Endothelial cell of umbilical vein (primary cell): ENCODE measurements at regions not wholly inside any gene's neighbourhood (a gene's known extent, or its start where the extent isn't known, plus 50 kb on each side); places are given as distances from the start of the nearest gene placed in this dataset.

ENCODE experiments used
- BruUV-seq: library from RNA; stranded (reverse); fragments of 400-500 nt; replicated peaks from 2 replicates; lab custom pipeline; 2021; lab: Mats Ljungman, UMichigan
- CTCF ChIA-PET: fragments of 300-600, 350-600 bp; sonication (Branson Sonifier 250); formaldehyde crosslinking; loops from one replicate; lab custom pipeline; 2021; ENCODE audit warnings: antibody characterized with exemption, inconsistent platforms; lab: Charles Lee
- POLR2A ChIA-PET: fragments of 300-600, 350-600 bp; sonication (Branson Sonifier 250); formaldehyde crosslinking; loops from one replicate; lab custom pipeline; 2021; ENCODE audit warnings: antibody characterized with exemption, inconsistent platforms; lab: Charles Lee
- DNase-seq: peaks from one replicate; pipeline ENCODE4 v3.0.0-alpha.2; 2011; ENCODE audit warnings: low read depth, low spot score
- FAIRE-seq: peaks from 2 replicates; lab custom pipeline; 2011; peaks lifted over from hg19 to GRCh38; lab: Jason Lieb, UNC
- H2AFZ ChIP-seq: 2 replicates; pipeline ENCODE4 v1.6.0; 2012; ENCODE audit warnings: low read depth, low read length, control low read depth, inconsistent platforms
- H3K27ac ChIP-seq: 2 replicates; pipeline ENCODE4 v1.5.1; 2011; ENCODE audit warnings: low read depth, mild to moderate bottlenecking, control low read depth, low read length, moderate library complexity; ENCODE audit not compliant: insufficient read depth
- H3K27me3 ChIP-seq, 2 experiments: 2 replicates each; pipeline versions ENCODE4 v1.6.0 to v1.6.1; 2011; ENCODE audit warnings: low read length in 2 of 2, mixed read lengths in 1 of 2; ENCODE audit not compliant: control insufficient read depth in 2 of 2, insufficient read depth in 2 of 2
- H3K36me3 ChIP-seq, 2 experiments: 2 replicates in 1 of 2; 3 replicates in 1 of 2; pipeline ENCODE4 v1.5.1; 2011; ENCODE audit warnings: low read length in 2 of 2, mild to moderate bottlenecking in 1 of 2, moderate library complexity in 1 of 2; ENCODE audit not compliant: control insufficient read depth in 2 of 2, insufficient read depth in 2 of 2; ENCODE audit errors: extremely low read depth in 1 of 2
- H3K4me1 ChIP-seq: 3 replicates; pipeline ENCODE4 v1.5.1; 2011; ENCODE audit warnings: mild to moderate bottlenecking, low read length; ENCODE audit not compliant: control insufficient read depth, insufficient read depth; ENCODE audit errors: extremely low read depth
- H3K4me2 ChIP-seq: 2 replicates; pipeline ENCODE4 v1.6.1; 2011; ENCODE audit warnings: low read length, control low read depth, mixed read lengths; ENCODE audit not compliant: insufficient read depth
- H3K4me3 ChIP-seq, 3 experiments: fragments of 200-600 bp in 1 of 3; sonication (generic), shearing (Covaris generic) in 1 of 3; replicated peaks in 1 of 3; 2 replicates each; pipeline ENCODE4 v1.5.1; 2011 to 2016; ENCODE audit warnings: control low read depth in 3 of 3, low read length in 3 of 3, mild to moderate bottlenecking in 2 of 3, inconsistent platforms in 1 of 3, low read depth in 1 of 3, moderate library complexity in 1 of 3; ENCODE audit not compliant: insufficient read depth in 1 of 3
- H3K79me2 ChIP-seq: 2 replicates; pipeline ENCODE4 v1.6.0; 2012; ENCODE audit warnings: low read length, inconsistent platforms; ENCODE audit not compliant: control insufficient read depth, insufficient read depth
- H3K9ac ChIP-seq: replicated peaks from 2 replicates; pipeline ENCODE3; 2011; ENCODE audit warnings: low read length, control low read depth; ENCODE audit not compliant: insufficient read depth; ENCODE audit errors: extremely low read depth
- H3K9me1 ChIP-seq: replicated peaks from 3 replicates; pipeline ENCODE4 v1.6.0; 2011; ENCODE audit warnings: mild to moderate bottlenecking, low read length; ENCODE audit not compliant: control insufficient read depth, insufficient read depth; ENCODE audit errors: extremely low read depth
- H3K9me3 ChIP-seq: replicated peaks from 2 replicates; pipeline ENCODE4 v1.5.1; 2012; ENCODE audit warnings: low read length, inconsistent platforms; ENCODE audit not compliant: control insufficient read depth, insufficient read depth
- H4K20me1 ChIP-seq: replicated peaks from 2 replicates; pipeline ENCODE3; 2011; ENCODE audit warnings: mild to moderate bottlenecking, low read length; ENCODE audit not compliant: control insufficient read depth, insufficient read depth; ENCODE audit errors: extremely low read depth
- CTCF ChIP-seq, 2 donors: IDR thresholded peaks; 1 replicate in 1 of 2; 2 replicates in 1 of 2; pipeline ENCODE4 v1.5.1; 2011; ENCODE audit warnings: low read length in 2 of 2, mild to moderate bottlenecking in 2 of 2, moderate library complexity in 2 of 2, control low read depth in 1 of 2, inconsistent platforms in 1 of 2, low read depth in 1 of 2; ENCODE audit not compliant: insufficient read depth in 1 of 2; ENCODE audit errors: extremely low read depth in 1 of 2
- EZH2 ChIP-seq: IDR thresholded peaks from 2 replicates; pipeline ENCODE4 v1.6.1; 2012; ENCODE audit warnings: borderline replicate concordance, low read depth, mild to moderate bottlenecking, moderate library complexity, low read length, inconsistent platforms; ENCODE audit not compliant: severe bottlenecking
- FOS ChIP-seq: IDR thresholded peaks from 2 replicates; pipeline ENCODE4 v1.6.1; 2011; ENCODE audit warnings: mild to moderate bottlenecking, low read length, moderate library complexity, borderline replicate concordance; ENCODE audit not compliant: insufficient read depth
- GATA2 ChIP-seq: IDR thresholded peaks from 2 replicates; pipeline ENCODE4 v1.7.0; 2011; ENCODE audit warnings: low read depth, mild to moderate bottlenecking, moderate library complexity, mixed read lengths, low read length; ENCODE audit not compliant: insufficient read length, insufficient read depth
- JUN ChIP-seq: IDR thresholded peaks from 2 replicates; pipeline ENCODE4 v1.6.1; 2011; ENCODE audit warnings: borderline replicate concordance, low read depth; ENCODE audit not compliant: insufficient read length, insufficient read depth
- MAX ChIP-seq: IDR thresholded peaks from 2 replicates; pipeline ENCODE4 v1.6.1; 2011; ENCODE audit not compliant: insufficient read depth, insufficient read length
- MYC ChIP-seq: IDR thresholded peaks from one replicate; pipeline ENCODE4 v1.6.1; 2011; ENCODE audit warnings: mild to moderate bottlenecking, low read depth, low read length
- POLR2A ChIP-seq: IDR thresholded peaks from 2 replicates; pipeline ENCODE4 v1.6.1; 2012; ENCODE audit warnings: low read depth, mild to moderate bottlenecking, control low read depth, low read length
- POLR2AphosphoS5 ChIP-seq: IDR thresholded peaks from 2 replicates; pipeline ENCODE4 v1.6.1; 2012; ENCODE audit warnings: low read depth, mild to moderate bottlenecking, control low read depth, low read length, moderate library complexity; ENCODE audit not compliant: insufficient read depth
- dilution Hi-C: fragments of 300-500 bp; cut with MboI; formaldehyde crosslinking; loops from one replicate; pipeline ENCODE4 v1.15.0; 2019; ENCODE audit warnings: low sequenced_read_pairs; ENCODE audit not compliant: extremely low pct_ligation_motif_present
- intact Hi-C: fragments of 100-400 bp; cut with micrococcal nuclease; formaldehyde crosslinking; loops from one replicate; pipeline ENCODE4 v1.10.0; 2022

DNA sequence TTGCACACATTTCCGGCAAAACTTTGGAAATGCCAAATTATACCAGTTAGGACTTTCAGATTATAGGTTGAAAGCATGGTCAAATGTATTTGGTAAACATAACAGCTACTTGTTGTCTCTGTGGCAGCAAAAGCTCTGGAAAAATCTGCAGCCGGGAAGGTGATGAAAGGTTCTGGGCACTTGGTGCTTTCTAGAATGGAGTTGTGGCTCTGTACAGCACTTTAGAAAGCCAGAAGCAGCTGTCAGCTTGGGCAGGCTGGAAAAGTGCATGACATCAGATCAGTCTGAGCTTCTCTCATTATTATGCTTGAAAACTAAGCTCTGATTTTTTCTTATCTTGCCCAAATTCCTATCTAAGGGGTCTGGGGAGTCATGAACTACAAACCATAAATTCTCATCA lies 118.6 kb upstream of the MAST4 start:
- ChIA-PET CTCF (no interaction called here), POLR2A (no interaction called here)
- TF ChIP-seq CTCF (IDR thresholded peaks at IDR 0.05; ENCODE audit: extremely low read depth in 1 of 2, insufficient read depth in 1 of 2, low read depth in 1 of 2, low read length in 2 of 2) (no peak), GATA2 (no peak), POLR2A (no peak), MYC (no peak), JUN (no peak), FOS (no peak), POLR2AphosphoS5 (no peak), EZH2 (no peak), MAX (no peak)
- H3K4me1 ChIP-seq = no peaks in the 10 kb centered on the region
- no TSS peak for BruUV-seq
- H3K9ac ChIP-seq = no peak overlapping the region
- H3K36me3 ChIP-seq = no peaks in the 10 kb centered on the region
- no peak overlapping the region for H3K27ac ChIP-seq
- intact Hi-C loops = no loop called here
- dilution Hi-C loops = no loop called here
- no peaks in the 10 kb centered on the region for H4K20me1 ChIP-seq
- no peak overlapping the region for H3K4me3 ChIP-seq
- no peaks in the 10 kb centered on the region for H3K27me3 ChIP-seq
- FAIRE-seq (no peak), DNase-seq (no peak)
- no peaks in the 10 kb centered on the region for H3K9me3 ChIP-seq
- H3K4me2 ChIP-seq = no peak overlapping the region
- no peaks in the 10 kb centered on the region for H3K79me2 ChIP-seq
- no peak overlapping the region for H2AFZ ChIP-seq
- H3K9me1 ChIP-seq = no peaks in the 10 kb centered on the region
